Endothelial cell of umbilical vein (primary cell): ENCODE measurements at regions not wholly inside any gene's neighbourhood (a gene's known extent, or its start where the extent isn't known, plus 50 kb on each side); places are given as distances from the start of the nearest gene placed in this dataset.

ENCODE experiments used
- BruUV-seq: library from RNA; stranded (reverse); fragments of 400-500 nt; replicated peaks from 2 replicates; lab custom pipeline; 2021; lab: Mats Ljungman, UMichigan
- CTCF ChIA-PET: fragments of 300-600, 350-600 bp; sonication (Branson Sonifier 250); formaldehyde crosslinking; loops from one replicate; lab custom pipeline; 2021; ENCODE audit warnings: antibody characterized with exemption, inconsistent platforms; lab: Charles Lee
- POLR2A ChIA-PET: fragments of 300-600, 350-600 bp; sonication (Branson Sonifier 250); formaldehyde crosslinking; loops from one replicate; lab custom pipeline; 2021; ENCODE audit warnings: antibody characterized with exemption, inconsistent platforms; lab: Charles Lee
- DNase-seq: peaks from one replicate; pipeline ENCODE4 v3.0.0-alpha.2; 2011; ENCODE audit warnings: low read depth, low spot score
- FAIRE-seq: peaks from 2 replicates; lab custom pipeline; 2011; peaks lifted over from hg19 to GRCh38; lab: Jason Lieb, UNC
- H2AFZ ChIP-seq: 2 replicates; pipeline ENCODE4 v1.6.0; 2012; ENCODE audit warnings: low read depth, low read length, control low read depth, inconsistent platforms
- H3K27ac ChIP-seq: 2 replicates; pipeline ENCODE4 v1.5.1; 2011; ENCODE audit warnings: low read depth, mild to moderate bottlenecking, control low read depth, low read length, moderate library complexity; ENCODE audit not compliant: insufficient read depth
- H3K27me3 ChIP-seq, 2 experiments: 2 replicates each; pipeline versions ENCODE4 v1.6.0 to v1.6.1; 2011; ENCODE audit warnings: low read length in 2 of 2, mixed read lengths in 1 of 2; ENCODE audit not compliant: control insufficient read depth in 2 of 2, insufficient read depth in 2 of 2
- H3K36me3 ChIP-seq, 2 experiments: 2 replicates in 1 of 2; 3 replicates in 1 of 2; pipeline ENCODE4 v1.5.1; 2011; ENCODE audit warnings: low read length in 2 of 2, mild to moderate bottlenecking in 1 of 2, moderate library complexity in 1 of 2; ENCODE audit not compliant: control insufficient read depth in 2 of 2, insufficient read depth in 2 of 2; ENCODE audit errors: extremely low read depth in 1 of 2
- H3K4me1 ChIP-seq: 3 replicates; pipeline ENCODE4 v1.5.1; 2011; ENCODE audit warnings: mild to moderate bottlenecking, low read length; ENCODE audit not compliant: control insufficient read depth, insufficient read depth; ENCODE audit errors: extremely low read depth
- H3K4me2 ChIP-seq: 2 replicates; pipeline ENCODE4 v1.6.1; 2011; ENCODE audit warnings: low read length, control low read depth, mixed read lengths; ENCODE audit not compliant: insufficient read depth
- H3K4me3 ChIP-seq, 3 experiments: fragments of 200-600 bp in 1 of 3; sonication (generic), shearing (Covaris generic) in 1 of 3; replicated peaks in 1 of 3; 2 replicates each; pipeline ENCODE4 v1.5.1; 2011 to 2016; ENCODE audit warnings: control low read depth in 3 of 3, low read length in 3 of 3, mild to moderate bottlenecking in 2 of 3, inconsistent platforms in 1 of 3, low read depth in 1 of 3, moderate library complexity in 1 of 3; ENCODE audit not compliant: insufficient read depth in 1 of 3
- H3K79me2 ChIP-seq: 2 replicates; pipeline ENCODE4 v1.6.0; 2012; ENCODE audit warnings: low read length, inconsistent platforms; ENCODE audit not compliant: control insufficient read depth, insufficient read depth
- H3K9ac ChIP-seq: replicated peaks from 2 replicates; pipeline ENCODE3; 2011; ENCODE audit warnings: low read length, control low read depth; ENCODE audit not compliant: insufficient read depth; ENCODE audit errors: extremely low read depth
- H3K9me1 ChIP-seq: replicated peaks from 3 replicates; pipeline ENCODE4 v1.6.0; 2011; ENCODE audit warnings: mild to moderate bottlenecking, low read length; ENCODE audit not compliant: control insufficient read depth, insufficient read depth; ENCODE audit errors: extremely low read depth
- H3K9me3 ChIP-seq: replicated peaks from 2 replicates; pipeline ENCODE4 v1.5.1; 2012; ENCODE audit warnings: low read length, inconsistent platforms; ENCODE audit not compliant: control insufficient read depth, insufficient read depth
- H4K20me1 ChIP-seq: replicated peaks from 2 replicates; pipeline ENCODE3; 2011; ENCODE audit warnings: mild to moderate bottlenecking, low read length; ENCODE audit not compliant: control insufficient read depth, insufficient read depth; ENCODE audit errors: extremely low read depth
- CTCF ChIP-seq, 2 donors: IDR thresholded peaks; 1 replicate in 1 of 2; 2 replicates in 1 of 2; pipeline ENCODE4 v1.5.1; 2011; ENCODE audit warnings: low read length in 2 of 2, mild to moderate bottlenecking in 2 of 2, moderate library complexity in 2 of 2, control low read depth in 1 of 2, inconsistent platforms in 1 of 2, low read depth in 1 of 2; ENCODE audit not compliant: insufficient read depth in 1 of 2; ENCODE audit errors: extremely low read depth in 1 of 2
- EZH2 ChIP-seq: IDR thresholded peaks from 2 replicates; pipeline ENCODE4 v1.6.1; 2012; ENCODE audit warnings: borderline replicate concordance, low read depth, mild to moderate bottlenecking, moderate library complexity, low read length, inconsistent platforms; ENCODE audit not compliant: severe bottlenecking
- FOS ChIP-seq: IDR thresholded peaks from 2 replicates; pipeline ENCODE4 v1.6.1; 2011; ENCODE audit warnings: mild to moderate bottlenecking, low read length, moderate library complexity, borderline replicate concordance; ENCODE audit not compliant: insufficient read depth
- GATA2 ChIP-seq: IDR thresholded peaks from 2 replicates; pipeline ENCODE4 v1.7.0; 2011; ENCODE audit warnings: low read depth, mild to moderate bottlenecking, moderate library complexity, mixed read lengths, low read length; ENCODE audit not compliant: insufficient read length, insufficient read depth
- JUN ChIP-seq: IDR thresholded peaks from 2 replicates; pipeline ENCODE4 v1.6.1; 2011; ENCODE audit warnings: borderline replicate concordance, low read depth; ENCODE audit not compliant: insufficient read length, insufficient read depth
- MAX ChIP-seq: IDR thresholded peaks from 2 replicates; pipeline ENCODE4 v1.6.1; 2011; ENCODE audit not compliant: insufficient read depth, insufficient read length
- MYC ChIP-seq: IDR thresholded peaks from one replicate; pipeline ENCODE4 v1.6.1; 2011; ENCODE audit warnings: mild to moderate bottlenecking, low read depth, low read length
- POLR2A ChIP-seq: IDR thresholded peaks from 2 replicates; pipeline ENCODE4 v1.6.1; 2012; ENCODE audit warnings: low read depth, mild to moderate bottlenecking, control low read depth, low read length
- POLR2AphosphoS5 ChIP-seq: IDR thresholded peaks from 2 replicates; pipeline ENCODE4 v1.6.1; 2012; ENCODE audit warnings: low read depth, mild to moderate bottlenecking, control low read depth, low read length, moderate library complexity; ENCODE audit not compliant: insufficient read depth
- dilution Hi-C: fragments of 300-500 bp; cut with MboI; formaldehyde crosslinking; loops from one replicate; pipeline ENCODE4 v1.15.0; 2019; ENCODE audit warnings: low sequenced_read_pairs; ENCODE audit not compliant: extremely low pct_ligation_motif_present
- intact Hi-C: fragments of 100-400 bp; cut with micrococcal nuclease; formaldehyde crosslinking; loops from one replicate; pipeline ENCODE4 v1.10.0; 2022

- Histone ChIP-seq H3K27ac (no peak overlapping the region), H3K27me3 (peaks cover 2 to 4% of the 10 kb centered on the region in 2 experiments), H3K9me1 (no peaks in the 10 kb centered on the region), H2AFZ (no peak overlapping the region), H3K4me1 (no peaks in the 10 kb centered on the region), H4K20me1 (no peaks in the 10 kb centered on the region), H3K4me3 (no peak overlapping the region), H3K9ac (no peak overlapping the region), H3K79me2 (no peaks in the 10 kb centered on the region), H3K9me3 (no peaks in the 10 kb centered on the region), H3K36me3 (no peaks in the 10 kb centered on the region), H3K4me2 (no peak overlapping the region)
- CTCF ChIA-PET: interaction anchor here (1.3 kb wide), 1 partner anchor 11 kb away, joined by 3 read pairs; no protein-coding TSS in a partner anchor
- TF ChIP-seq JUN (no peak), POLR2A (no peak), POLR2AphosphoS5 (no peak), EZH2 (no peak), CTCF (IDR thresholded peaks at IDR 0.05; ENCODE audit: extremely low read depth in 1 of 2, insufficient read depth in 1 of 2, low read depth in 1 of 2, low read length in 2 of 2) (no peak), FOS (no peak), MAX (no peak), MYC (no peak), GATA2 (no peak)
- intact Hi-C loops: no loop called here
- no TSS peak for BruUV-seq
- dilution Hi-C loops: no loop called here
- POLR2A ChIA-PET: no interaction called here
- no peak for DNase-seq
- no peak for FAIRE-seq
Measured at GRCh38 chr13:99105160-99105559, 95.5 kb upstream of the UBAC2 start.
